SK-N-SH treated with all-trans-retinoic acid at 6 μM for 48 hours (cell line): ENCODE measurements at regions not wholly inside any gene's neighbourhood (a gene's known extent, or its start where the extent isn't known, plus 50 kb on each side); places are given as distances from the start of the nearest gene placed in this dataset.

Source experiments
- RARB ChIP-seq: fragments of 250-450 bp; sonication (Bioruptor Pico); IDR thresholded peaks from 2 replicates; pipeline ENCODE4 v1.8.0; 2021; ENCODE audit warnings: mild to moderate bottlenecking, moderate library complexity
- TCF4 ChIP-seq: fragments of 250-450 bp; sonication (Bioruptor Pico); IDR thresholded peaks from 2 replicates; pipeline ENCODE4 v1.8.0; 2021; ENCODE audit warnings: mild to moderate bottlenecking, moderate library complexity, borderline replicate concordance
- TF ChIP-seq, protein P1 (sequence below): fragments of 250-450 bp; sonication (Bioruptor Pico); IDR thresholded peaks from 2 replicates; pipeline ENCODE4 v1.8.0; 2021; ENCODE audit warnings: low read depth, mild to moderate bottlenecking, moderate library complexity, borderline replicate concordance
- TF ChIP-seq, protein P2 (sequence below): fragments of 250-450 bp; sonication (Bioruptor Pico); IDR thresholded peaks from 2 replicates; pipeline ENCODE4 v1.5.0; 2020; ENCODE audit warnings: mild to moderate bottlenecking, moderate library complexity
- TF ChIP-seq, protein P3 (sequence below): fragments of 250-450 bp; sonication (Bioruptor Pico); IDR thresholded peaks from 2 replicates; pipeline ENCODE4 v1.8.0; 2020; ENCODE audit warnings: mild to moderate bottlenecking, moderate library complexity, borderline replicate concordance

DNA sequence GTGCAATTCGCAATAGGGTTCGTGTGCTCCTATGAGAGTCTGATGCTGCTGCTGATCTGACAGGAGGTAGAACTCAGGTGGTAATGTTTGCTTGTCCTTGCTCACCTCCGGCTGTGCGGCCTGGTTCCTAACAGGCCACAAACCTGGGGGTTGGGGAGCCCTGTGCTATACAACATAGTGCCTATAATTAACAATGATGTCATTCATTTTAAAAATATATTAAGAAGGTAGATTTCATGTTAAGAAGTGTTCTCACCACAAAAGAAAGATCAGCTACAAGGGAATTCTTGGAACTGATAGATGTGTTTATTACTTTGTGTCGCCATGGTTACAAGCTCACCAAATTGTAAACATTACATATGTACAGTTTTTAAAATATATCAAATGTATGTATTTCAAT lies 200.5 kb downstream of the GRB14 start:
- TF ChIP-seq, protein P1, sequence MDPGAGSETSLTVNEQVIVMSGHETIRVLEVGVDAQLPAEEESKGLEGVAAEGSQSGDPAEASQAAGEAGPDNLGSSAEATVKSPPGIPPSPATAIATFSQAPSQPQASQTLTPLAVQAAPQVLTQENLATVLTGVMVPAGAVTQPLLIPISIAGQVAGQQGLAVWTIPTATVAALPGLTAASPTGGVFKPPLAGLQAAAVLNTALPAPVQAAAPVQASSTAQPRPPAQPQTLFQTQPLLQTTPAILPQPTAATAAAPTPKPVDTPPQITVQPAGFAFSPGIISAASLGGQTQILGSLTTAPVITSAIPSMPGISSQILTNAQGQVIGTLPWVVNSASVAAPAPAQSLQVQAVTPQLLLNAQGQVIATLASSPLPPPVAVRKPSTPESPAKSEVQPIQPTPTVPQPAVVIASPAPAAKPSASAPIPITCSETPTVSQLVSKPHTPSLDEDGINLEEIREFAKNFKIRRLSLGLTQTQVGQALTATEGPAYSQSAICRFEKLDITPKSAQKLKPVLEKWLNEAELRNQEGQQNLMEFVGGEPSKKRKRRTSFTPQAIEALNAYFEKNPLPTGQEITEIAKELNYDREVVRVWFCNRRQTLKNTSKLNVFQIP (CRISPR knock-in tag): no peak
- TF ChIP-seq, protein P2, sequence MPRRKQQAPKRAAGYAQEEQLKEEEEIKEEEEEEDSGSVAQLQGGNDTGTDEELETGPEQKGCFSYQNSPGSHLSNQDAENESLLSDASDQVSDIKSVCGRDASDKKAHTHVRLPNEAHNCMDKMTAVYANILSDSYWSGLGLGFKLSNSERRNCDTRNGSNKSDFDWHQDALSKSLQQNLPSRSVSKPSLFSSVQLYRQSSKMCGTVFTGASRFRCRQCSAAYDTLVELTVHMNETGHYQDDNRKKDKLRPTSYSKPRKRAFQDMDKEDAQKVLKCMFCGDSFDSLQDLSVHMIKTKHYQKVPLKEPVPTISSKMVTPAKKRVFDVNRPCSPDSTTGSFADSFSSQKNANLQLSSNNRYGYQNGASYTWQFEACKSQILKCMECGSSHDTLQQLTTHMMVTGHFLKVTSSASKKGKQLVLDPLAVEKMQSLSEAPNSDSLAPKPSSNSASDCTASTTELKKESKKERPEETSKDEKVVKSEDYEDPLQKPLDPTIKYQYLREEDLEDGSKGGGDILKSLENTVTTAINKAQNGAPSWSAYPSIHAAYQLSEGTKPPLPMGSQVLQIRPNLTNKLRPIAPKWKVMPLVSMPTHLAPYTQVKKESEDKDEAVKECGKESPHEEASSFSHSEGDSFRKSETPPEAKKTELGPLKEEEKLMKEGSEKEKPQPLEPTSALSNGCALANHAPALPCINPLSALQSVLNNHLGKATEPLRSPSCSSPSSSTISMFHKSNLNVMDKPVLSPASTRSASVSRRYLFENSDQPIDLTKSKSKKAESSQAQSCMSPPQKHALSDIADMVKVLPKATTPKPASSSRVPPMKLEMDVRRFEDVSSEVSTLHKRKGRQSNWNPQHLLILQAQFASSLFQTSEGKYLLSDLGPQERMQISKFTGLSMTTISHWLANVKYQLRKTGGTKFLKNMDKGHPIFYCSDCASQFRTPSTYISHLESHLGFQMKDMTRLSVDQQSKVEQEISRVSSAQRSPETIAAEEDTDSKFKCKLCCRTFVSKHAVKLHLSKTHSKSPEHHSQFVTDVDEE: no peak
- TF ChIP-seq TCF4 (CRISPR knock-in tag) (no peak), RARB (CRISPR knock-in tag) (no peak)
- TF ChIP-seq, protein P3, sequence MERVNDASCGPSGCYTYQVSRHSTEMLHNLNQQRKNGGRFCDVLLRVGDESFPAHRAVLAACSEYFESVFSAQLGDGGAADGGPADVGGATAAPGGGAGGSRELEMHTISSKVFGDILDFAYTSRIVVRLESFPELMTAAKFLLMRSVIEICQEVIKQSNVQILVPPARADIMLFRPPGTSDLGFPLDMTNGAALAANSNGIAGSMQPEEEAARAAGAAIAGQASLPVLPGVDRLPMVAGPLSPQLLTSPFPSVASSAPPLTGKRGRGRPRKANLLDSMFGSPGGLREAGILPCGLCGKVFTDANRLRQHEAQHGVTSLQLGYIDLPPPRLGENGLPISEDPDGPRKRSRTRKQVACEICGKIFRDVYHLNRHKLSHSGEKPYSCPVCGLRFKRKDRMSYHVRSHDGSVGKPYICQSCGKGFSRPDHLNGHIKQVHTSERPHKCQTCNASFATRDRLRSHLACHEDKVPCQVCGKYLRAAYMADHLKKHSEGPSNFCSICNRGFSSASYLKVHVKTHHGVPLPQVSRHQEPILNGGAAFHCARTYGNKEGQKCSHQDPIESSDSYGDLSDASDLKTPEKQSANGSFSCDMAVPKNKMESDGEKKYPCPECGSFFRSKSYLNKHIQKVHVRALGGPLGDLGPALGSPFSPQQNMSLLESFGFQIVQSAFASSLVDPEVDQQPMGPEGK: no peak
